ENCODE measurements at regions not wholly inside any gene's neighbourhood (a gene's known extent, or its start where the extent isn't known, plus 50 kb on each side); places are given as distances from the start of the nearest gene placed in this dataset.

DNA sequence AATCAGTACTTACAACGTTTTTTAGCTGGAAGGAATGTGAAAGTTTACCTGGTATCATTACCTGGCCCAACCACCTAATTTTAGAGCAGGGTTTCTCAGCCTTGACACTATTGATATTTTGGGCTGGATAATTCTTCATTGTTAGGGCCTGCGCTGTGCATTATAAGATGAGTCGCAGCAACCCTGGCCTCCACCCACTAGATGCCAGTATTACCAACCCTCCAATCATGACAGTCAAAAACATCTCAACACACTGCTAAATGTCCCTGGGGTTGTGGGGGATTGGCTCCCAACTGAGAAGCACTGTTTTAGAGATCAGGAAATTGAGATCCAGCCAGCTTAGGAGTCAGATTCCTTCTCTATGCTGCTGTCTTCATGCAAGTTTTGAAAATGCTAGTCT, 265.3 kb upstream of the TCF4 start:
- Histone ChIP-seq H2AFZ (ENCODE audit: low read length) (no peak overlapping the region), H3K27ac (ENCODE audit: low read depth, low read length, poor library complexity, severe bottlenecking) (no peak overlapping the region)

DNA sequence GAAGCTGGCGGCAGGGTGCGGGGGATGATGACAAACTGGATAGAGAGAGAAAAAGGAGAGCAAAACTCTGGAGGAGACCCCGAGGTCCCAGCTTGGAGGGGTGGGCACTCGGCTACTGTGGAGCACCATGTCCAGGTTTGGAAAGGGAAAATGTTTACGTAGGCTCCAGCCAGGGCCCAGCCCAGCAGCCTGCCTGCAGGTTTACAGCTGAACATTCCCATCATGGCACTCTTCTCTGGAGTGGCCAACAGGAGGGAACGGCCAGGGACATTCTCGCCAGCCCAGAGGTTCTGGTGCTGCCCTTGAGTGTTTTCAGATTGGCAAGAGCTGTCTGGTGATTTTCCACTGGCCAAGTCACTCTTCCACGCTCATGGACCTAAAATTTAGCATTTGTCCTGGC, 262.9 kb upstream of the TCF4 start:
- no peaks in the 10 kb centered on the region for H3K9me2 ChIP-seq (ENCODE audit: low read depth, low read length)
- H2AFZ ChIP-seq (ENCODE audit: low read length): no peak overlapping the region
- H3K9ac ChIP-seq (ENCODE audit: low read length): no peak overlapping the region
- TF ChIP-seq EZH2 (IDR thresholded peaks at IDR 0.05; ENCODE audit: borderline replicate concordance, low read length): no peak
- TF ChIP-seq, protein P1, sequence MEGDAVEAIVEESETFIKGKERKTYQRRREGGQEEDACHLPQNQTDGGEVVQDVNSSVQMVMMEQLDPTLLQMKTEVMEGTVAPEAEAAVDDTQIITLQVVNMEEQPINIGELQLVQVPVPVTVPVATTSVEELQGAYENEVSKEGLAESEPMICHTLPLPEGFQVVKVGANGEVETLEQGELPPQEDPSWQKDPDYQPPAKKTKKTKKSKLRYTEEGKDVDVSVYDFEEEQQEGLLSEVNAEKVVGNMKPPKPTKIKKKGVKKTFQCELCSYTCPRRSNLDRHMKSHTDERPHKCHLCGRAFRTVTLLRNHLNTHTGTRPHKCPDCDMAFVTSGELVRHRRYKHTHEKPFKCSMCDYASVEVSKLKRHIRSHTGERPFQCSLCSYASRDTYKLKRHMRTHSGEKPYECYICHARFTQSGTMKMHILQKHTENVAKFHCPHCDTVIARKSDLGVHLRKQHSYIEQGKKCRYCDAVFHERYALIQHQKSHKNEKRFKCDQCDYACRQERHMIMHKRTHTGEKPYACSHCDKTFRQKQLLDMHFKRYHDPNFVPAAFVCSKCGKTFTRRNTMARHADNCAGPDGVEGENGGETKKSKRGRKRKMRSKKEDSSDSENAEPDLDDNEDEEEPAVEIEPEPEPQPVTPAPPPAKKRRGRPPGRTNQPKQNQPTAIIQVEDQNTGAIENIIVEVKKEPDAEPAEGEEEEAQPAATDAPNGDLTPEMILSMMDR (IDR thresholded peaks at IDR 0.05; ENCODE audit: low read length): no peak
- H3K27ac ChIP-seq (ENCODE audit: low read depth, low read length, poor library complexity, severe bottlenecking): no peak overlapping the region
- no peaks in the 10 kb centered on the region for H3F3A ChIP-seq (ENCODE audit: insufficient read depth, low read length)
- no peak overlapping the region for H3K4me3 ChIP-seq (ENCODE audit: low read depth, low read length, poor library complexity, severe bottlenecking)
- H3K27me3 ChIP-seq (ENCODE audit: insufficient read depth, low read length): no peaks in the 10 kb centered on the region
- H3K4me1 ChIP-seq (ENCODE audit: insufficient read depth, low read length, severe bottlenecking): no peaks in the 10 kb centered on the region
- no peaks in the 10 kb centered on the region for H3K9me3 ChIP-seq (ENCODE audit: low read length)
- H3K4me2 ChIP-seq (ENCODE audit: low read length): no peak overlapping the region
- H3K36me3 ChIP-seq (ENCODE audit: insufficient read depth, low read length): no peaks in the 10 kb centered on the region
- H3K79me2 ChIP-seq (ENCODE audit: insufficient read depth, low read length): no peaks in the 10 kb centered on the region
- no peaks in the 10 kb centered on the region for H4K20me1 ChIP-seq (ENCODE audit: insufficient read depth, low read length)

More for the DNA sequence above, 265.3 kb upstream of the TCF4 start:
- Histone ChIP-seq H3K4me2 (ENCODE audit: low read length) (no peak overlapping the region), H3K27me3 (ENCODE audit: insufficient read depth, low read length) (no peaks in the 10 kb centered on the region), H3K79me2 (ENCODE audit: insufficient read depth, low read length) (no peaks in the 10 kb centered on the region), H3K9me2 (ENCODE audit: low read depth, low read length) (no peaks in the 10 kb centered on the region), H3K4me1 (ENCODE audit: insufficient read depth, low read length, severe bottlenecking) (no peaks in the 10 kb centered on the region), H3K9ac (ENCODE audit: low read length) (no peak overlapping the region), H4K20me1 (ENCODE audit: insufficient read depth, low read length) (no peaks in the 10 kb centered on the region), H3K9me3 (ENCODE audit: low read length) (no peaks in the 10 kb centered on the region), H3K36me3 (ENCODE audit: insufficient read depth, low read length) (no peaks in the 10 kb centered on the region), H3F3A (ENCODE audit: insufficient read depth, low read length) (no peaks in the 10 kb centered on the region), H3K4me3 (ENCODE audit: low read depth, low read length, poor library complexity, severe bottlenecking) (no peak overlapping the region)
- no peak for TF ChIP-seq EZH2 (IDR thresholded peaks at IDR 0.05; ENCODE audit: borderline replicate concordance, low read length)
- TF ChIP-seq, protein P1 (IDR thresholded peaks at IDR 0.05; ENCODE audit: low read length): no peak

DNA sequence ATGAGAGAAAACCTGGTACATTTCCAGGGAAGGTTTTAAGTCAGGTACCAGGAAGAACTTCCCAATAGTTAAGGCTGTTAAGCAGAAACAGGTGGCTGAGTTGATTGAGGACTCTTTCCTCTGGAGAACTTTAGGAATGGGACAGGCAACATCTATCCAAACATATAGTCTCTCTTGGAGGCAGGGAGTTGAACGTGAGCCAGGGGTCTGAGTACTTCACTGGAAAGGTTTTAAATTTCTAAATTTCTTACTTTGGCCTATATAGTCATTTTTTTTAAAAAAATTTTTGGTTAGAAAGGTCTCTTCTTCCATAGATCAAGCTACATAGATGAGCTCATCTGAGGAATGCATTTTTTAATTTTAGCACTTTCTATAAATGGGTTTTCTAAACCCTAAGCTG, 261.4 kb upstream of the TCF4 start:
- Histone ChIP-seq H3K9ac (ENCODE audit: low read length) (no peak overlapping the region), H3K27ac (ENCODE audit: low read depth, low read length, poor library complexity, severe bottlenecking) (no peak overlapping the region), H3K4me1 (ENCODE audit: insufficient read depth, low read length, severe bottlenecking) (no peaks in the 10 kb centered on the region), H3K36me3 (ENCODE audit: insufficient read depth, low read length) (no peaks in the 10 kb centered on the region), H4K20me1 (ENCODE audit: insufficient read depth, low read length) (no peaks in the 10 kb centered on the region), H3K27me3 (ENCODE audit: insufficient read depth, low read length) (no peaks in the 10 kb centered on the region), H3K79me2 (ENCODE audit: insufficient read depth, low read length) (no peaks in the 10 kb centered on the region), H3F3A (ENCODE audit: insufficient read depth, low read length) (no peaks in the 10 kb centered on the region), H3K9me2 (ENCODE audit: low read depth, low read length) (no peaks in the 10 kb centered on the region), H3K4me2 (ENCODE audit: low read length) (no peak overlapping the region), H2AFZ (ENCODE audit: low read length) (no peak overlapping the region), H3K9me3 (ENCODE audit: low read length) (no peaks in the 10 kb centered on the region), H3K4me3 (ENCODE audit: low read depth, low read length, poor library complexity, severe bottlenecking) (no peak overlapping the region)
- TF ChIP-seq, protein P1 (IDR thresholded peaks at IDR 0.05; ENCODE audit: low read length): no peak
- TF ChIP-seq EZH2 (IDR thresholded peaks at IDR 0.05; ENCODE audit: borderline replicate concordance, low read length): no peak

Measured in OCI-LY1 (cell line).